Esophagus muscularis mucosa (tissue), 4 donors: ENCODE measurements at regions not wholly inside any gene's neighbourhood (a gene's known extent, or its start where the extent isn't known, plus 50 kb on each side); places are given as distances from the start of the nearest gene placed in this dataset.

Experiments used
- CTCF ChIP-seq, 3 experiments: fragments of 200-600 bp in 2 of 3; fragments of 450-650 bp in 1 of 3; sonication (generic) in 2 of 3; IDR thresholded peaks; one replicate each; pipeline ENCODE4 v1.5.1; 2017 to 2019; ENCODE audit warnings: antibody characterized with exemption in 3 of 3, mild to moderate bottlenecking in 2 of 3, moderate library complexity in 1 of 3
- EP300 ChIP-seq: sonication (generic); formaldehyde crosslinking; IDR thresholded peaks from one replicate; pipeline ENCODE4 v1.6.1; 2017; ENCODE audit warnings: antibody characterized with exemption
- POLR2A ChIP-seq: fragments of 450-650 bp; IDR thresholded peaks from one replicate; pipeline ENCODE4 v1.6.1; 2017; ENCODE audit warnings: antibody characterized with exemption, moderate library complexity, mild to moderate bottlenecking, low read depth

- TF ChIP-seq CTCF (IDR thresholded peaks at IDR 0.05) (no peak), EP300 (no peak), POLR2A (no peak)
Observed at GRCh38 chr9:1256178-1256577, 206.0 kb downstream of the DMRT2 start.
